ENCODE measurements at regions not wholly inside any gene's neighbourhood (a gene's known extent, or its start where the extent isn't known, plus 50 kb on each side); places are given as distances from the start of the nearest gene placed in this dataset.

- no peak for TF ChIP-seq POLR2AphosphoS5 (IDR thresholded peaks at IDR 0.05)
- TF ChIP-seq POLR2A (IDR thresholded peaks at IDR 0.05; ENCODE audit: low read depth), result no peak
- TF ChIP-seq EP300 (IDR thresholded peaks at IDR 0.05), result no peak
- TF ChIP-seq CTCF (IDR thresholded peaks at IDR 0.05), result no peak
- H3K27ac ChIP-seq (replicated peaks in 1 of 4), result no peak overlapping the region
- H3K4me1 ChIP-seq, result no peaks in the 10 kb centered on the region
- H3K9me3 ChIP-seq, result no peaks in the 10 kb centered on the region
- H3K36me3 ChIP-seq, result no peaks in the 10 kb centered on the region
- intact Hi-C loops (cut with DNase I), result no loop called here
- no peak for DNase-seq (ENCODE audit: extremely low spot score)
- no peak overlapping the region for H3K4me3 ChIP-seq
- H3K27me3 ChIP-seq, result no peaks in the 10 kb centered on the region
Measured at GRCh38 chr4:116849620-116850019, 235.8 kb downstream of the TRAM1L1 start.

- Histone ChIP-seq H3K36me3 (no peaks in the 10 kb centered on the region), H3K27ac (replicated peaks in 1 of 4) (no peak overlapping the region), H3K4me3 (no peak overlapping the region), H3K27me3 (no peaks in the 10 kb centered on the region), H3K9me3 (no peaks in the 10 kb centered on the region), H3K4me1 (no peaks in the 10 kb centered on the region)
- intact Hi-C loops (cut with DNase I), result no loop called here
- TF ChIP-seq POLR2A (IDR thresholded peaks at IDR 0.05; ENCODE audit: low read depth) (no peak), CTCF (IDR thresholded peaks at IDR 0.05) (no peak), EP300 (IDR thresholded peaks at IDR 0.05) (no peak), POLR2AphosphoS5 (IDR thresholded peaks at IDR 0.05) (no peak)
- no peak for DNase-seq (ENCODE audit: extremely low spot score)
- 76% methylated on average over 2 of the region's 2 CpGs for WGBS
Measured at GRCh38 chr4:116847616-116848015, 237.8 kb downstream of the TRAM1L1 start.

GRCh38 chr4:116839826-116840225 lies 245.6 kb downstream of the TRAM1L1 start:
- H3K4me3 ChIP-seq, result no peak overlapping the region
- intact Hi-C loops (cut with DNase I), result no loop called here
- WGBS, result 78% methylated on average over 5 of the region's 5 CpGs
- DNase-seq (ENCODE audit: extremely low spot score), result no peak
- H3K27ac ChIP-seq (replicated peaks in 1 of 4), result no peak overlapping the region
- no peaks in the 10 kb centered on the region for H3K36me3 ChIP-seq
- no peaks in the 10 kb centered on the region for H3K4me1 ChIP-seq
- TF ChIP-seq CTCF (IDR thresholded peaks at IDR 0.05) (no peak), POLR2AphosphoS5 (IDR thresholded peaks at IDR 0.05) (no peak)
- no peaks in the 10 kb centered on the region for H3K9me3 ChIP-seq
- no peaks in the 10 kb centered on the region for H3K27me3 ChIP-seq

- no peak for DNase-seq (ENCODE audit: extremely low spot score)
- H3K27me3 ChIP-seq, result no peaks in the 10 kb centered on the region
- no peaks in the 10 kb centered on the region for H3K36me3 ChIP-seq
- no peaks in the 10 kb centered on the region for H3K9me3 ChIP-seq
- no peak overlapping the region for H3K4me3 ChIP-seq
- intact Hi-C loops (cut with DNase I), result no loop called here
- WGBS, result 88% methylated on average over 4 of the region's 4 CpGs
- H3K27ac ChIP-seq (replicated peaks in 1 of 4), result no peak overlapping the region
- H3K4me1 ChIP-seq, result no peaks in the 10 kb centered on the region
- TF ChIP-seq EP300 (IDR thresholded peaks at IDR 0.05), result no peak
- no peak for TF ChIP-seq CTCF (IDR thresholded peaks at IDR 0.05)
- TF ChIP-seq POLR2A (IDR thresholded peaks at IDR 0.05; ENCODE audit: low read depth), result no peak
- TF ChIP-seq POLR2AphosphoS5 (IDR thresholded peaks at IDR 0.05), result no peak
Measured at GRCh38 chr4:116838609-116839008, 246.8 kb downstream of the TRAM1L1 start.

- intact Hi-C loops (cut with DNase I), result no loop called here
- Histone ChIP-seq H3K27me3 (no peaks in the 10 kb centered on the region), H3K9me3 (no peaks in the 10 kb centered on the region), H3K4me3 (no peak overlapping the region), H3K36me3 (no peaks in the 10 kb centered on the region), H3K27ac (replicated peaks in 1 of 4) (no peak overlapping the region), H3K4me1 (no peaks in the 10 kb centered on the region)
- no peak for TF ChIP-seq POLR2AphosphoS5 (IDR thresholded peaks at IDR 0.05)
- no peak for TF ChIP-seq CTCF (IDR thresholded peaks at IDR 0.05)
- no peak for TF ChIP-seq EP300 (IDR thresholded peaks at IDR 0.05)
- no peak for TF ChIP-seq POLR2A (IDR thresholded peaks at IDR 0.05; ENCODE audit: low read depth)
- WGBS, result 73% methylated on average over 4 of the region's 5 CpGs
- DNase-seq (ENCODE audit: extremely low spot score), result no peak
Measured at GRCh38 chr4:116829187-116829586, 256.2 kb downstream of the TRAM1L1 start.

Measured in esophagus muscularis mucosa (tissue), 4 donors.